MG63 (cell line): ENCODE measurements at regions not wholly inside any gene's neighbourhood (a gene's known extent, or its start where the extent isn't known, plus 50 kb on each side); places are given as distances from the start of the nearest gene placed in this dataset.
"Not testable (repeated sequence)": the region's sequence is repeated elsewhere in the genome, so short reads cannot be mapped to it uniquely, and the experiment has no call there.

Source experiments
- DNase-seq: peaks from one replicate; pipeline ENCODE4 v3.0.0-alpha.2; 2020
- H3K27me3 ChIP-seq: fragments of 250-450 bp; sonication (Bioruptor Pico); 2 replicates; pipeline ENCODE4 v1.5.1; 2020; ENCODE audit warnings: mild to moderate bottlenecking, moderate library complexity
- H3K36me3 ChIP-seq: fragments of 250-450 bp; sonication (Bioruptor Pico); 2 replicates; pipeline ENCODE4 v1.5.1; 2020; ENCODE audit warnings: mild to moderate bottlenecking, moderate library complexity
- H3K4me3 ChIP-seq: fragments of 250-450 bp; sonication (Bioruptor Pico); 2 replicates; pipeline ENCODE4 v1.5.1; 2020; ENCODE audit warnings: mild to moderate bottlenecking, moderate library complexity
- H3K9me3 ChIP-seq: fragments of 250-450 bp; sonication (Bioruptor Pico); 2 replicates; pipeline ENCODE4 v1.5.1; 2020; ENCODE audit warnings: mild to moderate bottlenecking, moderate library complexity

DNA sequence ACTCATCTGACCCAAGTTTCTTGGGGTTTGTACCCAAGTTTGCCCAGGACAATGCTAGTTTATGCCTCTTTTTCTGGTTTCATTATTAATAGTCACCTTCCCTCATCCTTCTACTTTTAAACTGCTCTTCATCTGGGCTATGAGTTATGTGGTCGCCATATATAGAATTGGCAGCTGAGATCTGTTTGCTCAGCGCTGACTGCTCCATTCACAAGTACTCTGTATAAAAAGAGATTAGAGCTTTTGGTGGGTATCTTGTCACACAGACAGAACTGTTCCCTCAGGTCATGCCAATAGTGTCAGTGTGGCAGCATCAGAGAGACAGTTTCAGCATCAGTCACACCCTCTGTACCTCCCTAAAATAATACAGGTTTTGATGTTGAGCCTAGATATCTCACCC is 326.0 kb downstream of the RAB38 start:
- H3K36me3 ChIP-seq, result no peaks in the 10 kb centered on the region
- no peaks in the 10 kb centered on the region for H3K9me3 ChIP-seq
- H3K4me3 ChIP-seq, result no peak overlapping the region
- DNase-seq, result no peak
- H3K27me3 ChIP-seq, result no peaks in the 10 kb centered on the region

DNA sequence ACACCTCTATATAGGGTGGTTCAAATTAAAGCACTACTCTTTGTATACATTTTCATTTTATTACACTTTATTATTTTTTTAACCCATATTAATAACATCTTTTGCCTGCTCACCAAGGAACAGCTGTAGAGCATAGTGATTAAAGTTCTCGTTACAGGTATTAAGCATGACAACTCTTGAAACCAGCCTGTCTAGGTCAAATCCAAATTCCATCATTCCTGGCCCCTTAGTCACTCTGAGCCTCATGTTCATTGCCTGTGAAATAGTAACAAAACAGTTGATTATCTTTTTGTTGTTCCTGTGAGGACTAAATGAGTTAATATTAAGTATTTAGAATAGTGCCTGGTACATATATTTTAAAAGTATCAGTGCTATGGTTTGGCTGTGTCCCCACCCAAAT is 334.5 kb downstream of the RAB38 start:
- no peak for DNase-seq

DNA sequence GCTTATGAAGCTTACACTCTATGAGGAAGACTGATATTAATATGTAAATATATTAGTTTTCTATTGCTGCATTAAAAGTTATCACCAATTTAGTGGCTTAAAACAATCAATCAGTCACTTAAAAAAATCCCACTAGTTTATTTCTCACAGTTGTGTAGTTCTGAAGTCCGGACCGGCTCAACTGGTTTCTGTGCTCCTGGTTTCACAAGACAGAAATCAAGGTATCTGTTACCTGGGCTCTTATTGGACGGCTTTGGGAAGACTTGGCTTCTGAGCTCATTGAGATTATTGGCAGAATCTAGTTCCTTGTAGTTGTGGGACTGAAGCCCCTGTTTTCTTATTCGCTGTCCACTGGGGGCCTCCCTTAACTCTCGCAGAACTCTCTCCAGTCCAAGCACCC is 343.0 kb downstream of the RAB38 start:
- Histone ChIP-seq H3K9me3 (no peaks in the 10 kb centered on the region), H3K36me3 (no peaks in the 10 kb centered on the region), H3K27me3 (no peaks in the 10 kb centered on the region), H3K4me3 (no peak overlapping the region)
- no peak for DNase-seq

More for the DNA sequence above, 334.5 kb downstream of the RAB38 start:
- no peaks in the 10 kb centered on the region for H3K9me3 ChIP-seq
- H3K27me3 ChIP-seq, result no peaks in the 10 kb centered on the region
- no peaks in the 10 kb centered on the region for H3K36me3 ChIP-seq
- no peak overlapping the region for H3K4me3 ChIP-seq

DNA sequence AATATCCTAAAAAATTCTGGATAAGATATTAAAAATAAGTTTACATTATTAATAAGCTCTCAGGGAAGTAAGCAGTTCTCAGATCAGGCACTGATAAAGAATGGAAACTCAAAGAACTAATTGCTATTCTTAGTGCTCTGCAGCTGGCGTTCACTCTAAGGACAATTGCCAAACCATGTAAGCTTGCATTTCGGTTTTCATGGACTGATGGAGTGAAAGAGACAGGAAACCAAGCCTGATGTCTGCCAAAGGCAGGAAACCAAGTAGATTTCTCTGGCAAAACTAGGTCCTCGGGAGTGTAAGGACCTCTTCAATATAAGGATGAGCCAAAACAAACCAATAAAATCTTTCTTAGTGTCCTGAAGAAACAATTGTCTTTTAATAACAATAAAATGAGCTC is 355.2 kb downstream of the RAB38 start:
- Histone ChIP-seq H3K36me3 (no peaks in the 10 kb centered on the region), H3K9me3 (no peaks in the 10 kb centered on the region), H3K4me3 (no peak overlapping the region), H3K27me3 (no peaks in the 10 kb centered on the region)
- no peak for DNase-seq

DNA sequence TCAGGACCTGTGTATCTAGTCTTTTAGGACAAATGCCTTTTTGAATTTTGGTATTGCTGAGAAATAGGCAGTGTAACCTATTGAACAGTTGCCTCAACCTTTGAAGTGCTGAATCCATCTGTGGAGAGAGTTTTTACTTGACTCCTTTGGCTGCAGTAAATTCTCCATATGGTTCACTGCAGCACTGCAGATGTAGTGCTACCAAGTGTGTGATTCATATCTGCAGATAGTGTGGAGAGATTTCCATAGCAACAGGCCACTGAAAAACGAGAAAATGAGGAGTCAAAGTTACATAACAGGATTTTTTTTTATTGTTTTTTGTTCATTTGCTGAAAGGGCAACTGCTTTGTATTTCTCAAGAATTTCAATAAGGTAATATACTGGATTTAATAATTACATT is 356.1 kb downstream of the RAB38 start:
- no peaks in the 10 kb centered on the region for H3K9me3 ChIP-seq
- no peak for DNase-seq
- no peak overlapping the region for H3K4me3 ChIP-seq
- H3K27me3 ChIP-seq, result no peaks in the 10 kb centered on the region
- H3K36me3 ChIP-seq, result no peaks in the 10 kb centered on the region

DNA sequence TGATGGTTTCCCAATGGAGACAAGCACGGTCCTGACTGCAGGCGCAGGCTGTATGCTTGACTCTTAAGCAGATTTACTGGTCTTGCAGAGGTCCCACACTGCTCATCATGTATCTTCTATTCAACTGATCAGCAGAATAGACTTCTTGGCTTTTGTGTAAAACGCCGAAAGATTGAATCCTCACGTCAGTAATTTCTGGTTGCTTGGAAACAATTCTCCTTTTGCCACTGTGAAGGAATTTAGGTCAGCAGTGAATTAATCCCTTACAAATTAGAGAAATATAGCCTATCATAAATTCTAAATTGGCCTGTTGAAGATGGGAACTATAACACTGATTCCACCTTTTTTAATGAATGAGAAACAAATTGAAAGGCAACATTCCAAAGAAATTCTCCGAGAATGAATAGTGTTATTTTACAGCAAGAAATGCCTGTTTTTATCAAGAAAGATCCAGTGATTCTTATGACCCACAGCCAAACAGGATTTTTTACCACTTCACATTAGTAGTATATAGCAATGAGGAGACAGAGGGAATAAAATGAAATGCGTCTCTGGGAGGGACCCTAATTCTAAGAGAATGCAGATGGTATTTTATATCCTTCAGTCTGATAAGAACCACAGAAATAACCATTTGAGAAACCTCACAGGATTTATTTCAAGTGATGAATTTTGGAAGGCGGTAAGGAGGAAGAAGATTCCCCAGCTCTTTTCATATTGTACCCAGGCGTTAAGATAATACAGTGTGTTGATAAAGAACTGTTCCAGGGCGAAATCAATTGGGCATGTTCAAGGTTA is 362.5 kb downstream of the RAB38 start:
- Histone ChIP-seq H3K9me3 (no peaks in the 10 kb centered on the region), H3K27me3 (no peaks in the 10 kb centered on the region), H3K36me3 (no peaks in the 10 kb centered on the region), H3K4me3 (no peak overlapping the region)
- DNase-seq, result no peak

DNA sequence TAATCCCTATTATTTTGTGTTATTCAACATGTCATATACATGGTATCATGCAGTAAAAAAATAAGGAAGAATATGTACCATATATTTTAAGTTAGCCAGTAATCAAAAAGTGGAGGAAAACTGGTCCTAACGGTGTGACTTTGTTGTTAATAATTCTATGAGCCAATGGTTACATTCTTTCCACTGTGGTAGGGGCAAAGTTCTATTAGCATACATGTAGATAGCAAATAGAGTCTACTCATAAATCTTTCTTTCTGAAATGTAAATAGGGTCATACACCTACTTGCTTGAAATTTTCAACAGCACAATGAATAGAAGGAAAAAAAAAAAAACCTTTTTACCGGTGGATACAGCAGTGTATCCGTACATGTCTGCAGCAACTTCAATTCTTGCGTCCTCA is 364.8 kb downstream of the RAB38 start:
- no peaks in the 10 kb centered on the region for H3K9me3 ChIP-seq
- no peak for DNase-seq
- no peaks in the 10 kb centered on the region for H3K27me3 ChIP-seq
- no peaks in the 10 kb centered on the region for H3K36me3 ChIP-seq
- H3K4me3 ChIP-seq, result no peak overlapping the region

DNA sequence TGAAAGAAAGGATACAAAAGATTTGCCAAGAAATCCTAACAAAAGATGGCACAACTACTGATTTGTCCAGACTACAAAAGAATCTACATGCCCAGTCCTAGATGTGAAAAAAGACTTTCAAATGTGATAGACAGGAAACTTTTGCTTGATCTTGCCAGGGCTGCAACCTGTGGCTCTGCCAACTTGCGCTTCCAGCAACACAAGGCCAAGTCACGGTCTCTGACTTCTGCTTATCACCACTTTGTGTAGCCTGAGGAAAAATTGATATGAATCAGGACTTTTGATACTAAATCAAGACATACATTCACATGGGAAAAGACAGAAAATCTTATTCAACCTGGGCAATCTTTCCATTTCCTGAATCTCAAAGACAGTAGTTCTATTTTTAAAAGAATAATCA is 366.0 kb downstream of the RAB38 start:
- Histone ChIP-seq H3K9me3 (no peaks in the 10 kb centered on the region), H3K27me3 (no peaks in the 10 kb centered on the region), H3K4me3 (no peak overlapping the region), H3K36me3 (no peaks in the 10 kb centered on the region)
- DNase-seq, result no peak

DNA sequence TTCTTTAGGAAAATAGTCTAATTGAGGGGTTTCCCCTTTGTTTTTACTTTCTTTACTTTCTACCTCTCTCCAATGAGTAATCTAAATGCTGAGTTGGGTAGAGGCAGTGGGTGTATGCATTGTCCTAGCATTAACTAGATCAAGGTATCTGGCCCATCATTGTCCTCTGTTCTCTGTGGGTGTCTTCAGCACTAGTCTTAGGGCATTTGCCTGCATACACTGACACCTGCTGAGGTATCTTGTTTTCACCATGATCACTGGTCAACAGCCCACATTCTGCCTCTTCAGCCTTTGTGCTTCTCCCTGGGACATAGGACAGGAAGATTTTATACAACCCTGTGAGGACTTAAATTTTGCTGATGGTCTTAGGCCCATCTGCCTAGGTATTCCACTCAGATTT is 371.1 kb downstream of the RAB38 start:
- Histone ChIP-seq H3K27me3 (no peaks in the 10 kb centered on the region), H3K9me3 (no peaks in the 10 kb centered on the region), H3K4me3 (no peak overlapping the region), H3K36me3 (no peaks in the 10 kb centered on the region)
- no peak for DNase-seq

DNA sequence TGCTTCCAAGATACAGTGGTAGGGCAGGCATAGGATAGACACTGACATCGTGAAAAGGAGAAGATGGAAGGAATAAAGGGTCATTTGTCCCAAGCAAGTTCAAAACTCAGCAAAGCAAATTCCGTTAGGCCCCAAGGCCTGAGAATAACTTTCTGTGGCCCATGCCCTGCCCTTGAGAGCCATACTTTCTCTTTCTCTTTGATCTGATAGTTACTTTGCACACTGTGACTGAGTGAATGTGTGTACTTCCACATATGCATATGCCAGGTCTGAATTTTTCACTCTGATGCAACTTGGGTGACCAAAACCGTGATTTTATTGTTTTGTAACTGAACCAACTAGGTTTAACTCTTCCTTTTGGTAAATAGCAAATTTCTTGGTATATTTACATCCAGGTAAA is 371.5 kb downstream of the RAB38 start:
- Histone ChIP-seq H3K4me3 (no peak overlapping the region), H3K36me3 (no peaks in the 10 kb centered on the region), H3K9me3 (no peaks in the 10 kb centered on the region), H3K27me3 (no peaks in the 10 kb centered on the region)
- DNase-seq, result no peak

DNA sequence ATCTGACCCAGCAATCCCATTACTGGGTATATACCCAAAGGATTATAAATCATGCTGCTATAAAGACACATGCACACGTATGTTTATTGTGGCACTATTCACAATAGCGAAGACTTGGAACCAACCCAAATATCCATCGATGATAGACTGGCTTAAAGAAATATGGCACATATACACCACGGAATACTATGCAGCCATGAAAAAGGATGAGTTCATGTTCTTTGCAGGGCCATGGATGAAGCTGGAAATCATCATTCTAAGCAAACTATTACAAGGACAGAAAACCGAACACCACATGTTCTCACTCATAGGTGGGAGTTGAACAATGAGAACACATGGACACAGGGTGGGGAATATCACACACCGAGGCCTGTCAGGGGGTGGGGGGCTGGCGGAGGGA is 390.4 kb downstream of the RAB38 start:
- DNase-seq, H3K4me3 ChIP-seq, H3K36me3 ChIP-seq, H3K27me3 ChIP-seq, H3K9me3 ChIP-seq: not testable (repeated sequence)

DNA sequence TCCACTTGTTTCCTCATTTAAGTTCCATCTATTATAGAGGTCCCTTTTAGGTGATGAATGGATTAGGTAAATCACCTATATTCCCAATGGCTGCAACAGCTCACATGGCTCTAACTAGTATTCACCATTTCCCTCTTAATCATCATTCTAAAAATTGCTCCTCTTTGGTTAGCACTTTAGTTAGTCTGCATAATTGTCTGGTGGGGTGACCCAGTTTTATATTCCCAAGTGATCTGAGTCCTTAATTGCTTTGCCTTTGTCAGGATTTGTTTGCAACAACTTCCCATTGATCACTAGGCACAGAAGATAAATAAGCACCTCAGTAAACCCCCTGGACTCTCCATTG is 395.2 kb downstream of the RAB38 start:
- H3K4me3 ChIP-seq, result no peak overlapping the region
- no peaks in the 10 kb centered on the region for H3K27me3 ChIP-seq
- no peaks in the 10 kb centered on the region for H3K36me3 ChIP-seq
- no peak for DNase-seq
- no peaks in the 10 kb centered on the region for H3K9me3 ChIP-seq

DNA sequence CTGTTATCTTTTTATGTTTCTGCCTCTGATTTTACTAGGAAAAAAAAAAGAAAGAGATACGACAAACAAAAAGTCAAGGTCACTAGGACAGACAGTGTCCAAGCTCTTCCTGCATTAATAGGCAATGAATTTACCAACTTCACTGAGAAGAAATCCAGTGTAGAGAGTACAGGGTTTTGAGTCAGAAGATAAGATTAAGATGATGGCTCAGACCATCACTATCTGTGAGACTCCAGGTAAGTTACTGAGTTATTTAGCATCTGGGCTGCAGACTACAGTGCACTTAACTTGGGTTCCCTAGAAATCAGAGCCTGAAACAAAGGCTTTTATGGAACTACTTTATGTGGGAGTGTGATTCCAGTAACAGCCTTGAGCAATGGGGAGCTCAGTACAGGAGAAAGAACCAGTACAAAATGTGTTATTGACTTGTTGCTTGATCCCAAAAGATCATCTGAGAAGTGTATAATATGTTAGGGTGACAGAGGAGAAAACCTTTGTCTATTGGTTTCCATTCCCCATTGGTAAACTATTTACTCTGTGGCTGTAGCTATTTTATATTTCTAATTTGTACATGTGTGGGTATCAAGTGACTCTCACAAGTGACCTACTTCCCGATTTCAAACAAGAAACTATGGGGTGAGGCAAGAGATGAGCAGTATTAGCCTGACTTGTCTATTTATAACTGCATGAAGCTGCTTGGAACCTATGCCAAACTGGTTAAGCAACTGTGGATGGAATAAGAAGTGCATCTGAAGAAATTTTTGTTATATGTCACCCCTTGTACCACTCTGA is 395.8 kb downstream of the RAB38 start:
- H3K27me3 ChIP-seq, result no peaks in the 10 kb centered on the region
- no peak overlapping the region for H3K4me3 ChIP-seq
- H3K9me3 ChIP-seq, result no peaks in the 10 kb centered on the region
- no peak for DNase-seq
- no peaks in the 10 kb centered on the region for H3K36me3 ChIP-seq

DNA sequence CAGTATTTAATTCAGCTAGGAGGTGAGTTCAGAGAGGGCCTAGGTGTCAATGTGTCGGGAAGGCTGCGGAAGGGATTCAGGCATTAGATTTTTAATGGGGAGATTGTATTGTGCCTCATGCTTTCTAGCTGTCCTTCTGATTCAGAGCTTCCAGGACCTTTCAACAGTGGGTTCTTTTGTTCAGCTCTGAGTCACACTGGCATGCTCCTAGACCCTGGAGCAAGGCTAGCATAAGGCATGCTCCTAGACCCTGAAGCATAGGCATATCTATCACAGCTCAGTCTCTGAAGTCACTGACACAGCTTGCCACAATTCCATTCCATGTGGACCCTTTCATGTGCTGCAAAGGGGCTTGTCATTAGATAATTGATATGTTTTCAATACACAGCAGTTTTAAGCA is 396.9 kb downstream of the RAB38 start:
- no peaks in the 10 kb centered on the region for H3K9me3 ChIP-seq
- H3K27me3 ChIP-seq, result no peaks in the 10 kb centered on the region
- H3K36me3 ChIP-seq, result no peaks in the 10 kb centered on the region
- H3K4me3 ChIP-seq, result no peak overlapping the region
- DNase-seq, result no peak

DNA sequence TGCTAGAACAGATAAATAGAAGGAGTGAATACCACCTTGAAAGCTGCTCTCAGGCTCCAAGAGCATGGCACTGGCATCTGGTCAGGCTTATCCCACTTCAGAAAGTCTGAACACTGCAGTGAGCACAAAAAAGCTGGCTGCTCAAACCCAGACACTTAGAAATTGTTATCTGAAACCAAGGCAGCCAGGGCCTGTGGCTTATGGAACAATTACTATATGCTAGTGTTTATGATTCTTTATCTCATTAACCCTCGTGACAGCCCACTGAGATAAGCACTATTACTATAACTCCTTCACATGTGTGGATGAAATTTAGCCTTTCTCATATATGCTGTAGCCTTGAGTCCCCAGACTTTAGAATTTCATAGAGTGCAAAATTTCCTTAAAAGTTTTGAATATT is 400.2 kb downstream of the RAB38 start:
- Histone ChIP-seq H3K27me3 (no peaks in the 10 kb centered on the region), H3K4me3 (no peak overlapping the region), H3K36me3 (no peaks in the 10 kb centered on the region), H3K9me3 (no peaks in the 10 kb centered on the region)
- no peak for DNase-seq

DNA sequence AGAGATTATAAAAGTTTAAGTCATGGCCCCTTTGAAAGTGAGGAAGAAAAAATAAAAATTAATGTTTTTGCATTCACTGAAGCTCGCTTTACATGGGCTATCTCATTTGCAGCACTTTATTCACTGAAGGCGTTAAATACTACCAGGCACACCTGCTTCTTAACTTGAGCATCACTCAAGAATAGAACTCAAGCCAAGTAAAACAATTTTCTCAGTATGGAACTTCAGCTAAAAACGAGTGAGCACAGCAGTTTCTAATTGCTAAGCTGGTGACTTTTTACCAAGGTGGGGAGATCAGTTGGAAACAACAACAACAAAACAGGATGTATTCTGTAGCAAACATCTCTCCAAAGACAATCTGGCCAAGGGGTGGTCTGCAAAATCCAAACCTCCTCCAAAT is 405.6 kb downstream of the RAB38 start:
- no peaks in the 10 kb centered on the region for H3K36me3 ChIP-seq
- DNase-seq, result no peak
- H3K9me3 ChIP-seq, result no peaks in the 10 kb centered on the region
- no peak overlapping the region for H3K4me3 ChIP-seq
- 0 out of 2 replicates have a peak, but pooled peaks cover 2% of the 10 kb centered on the region for H3K27me3 ChIP-seq

DNA sequence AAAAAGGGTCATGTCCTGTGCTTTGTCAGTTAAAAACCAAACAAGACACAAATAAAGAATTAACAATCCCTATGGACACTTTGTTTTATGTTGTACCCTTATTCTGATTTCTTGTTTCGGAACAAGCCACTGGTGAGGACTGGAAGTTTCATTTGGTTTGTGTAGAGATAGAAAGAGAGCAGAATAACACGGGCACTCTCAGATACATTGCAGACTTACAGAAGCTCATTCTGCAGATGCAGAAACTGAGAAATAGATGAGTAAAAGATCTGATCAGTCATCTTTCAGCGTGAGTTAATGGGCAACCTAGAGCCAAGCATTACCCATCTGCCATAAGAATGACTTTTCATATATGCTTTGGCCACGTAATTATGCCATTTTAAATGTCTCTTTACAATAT is 407.6 kb downstream of the RAB38 start:
- Histone ChIP-seq H3K9me3 (no peaks in the 10 kb centered on the region), H3K4me3 (no peak overlapping the region), H3K27me3 (0 out of 2 replicates have a peak, but pooled peaks cover 2% of the 10 kb centered on the region), H3K36me3 (no peaks in the 10 kb centered on the region)
- no peak for DNase-seq

DNA sequence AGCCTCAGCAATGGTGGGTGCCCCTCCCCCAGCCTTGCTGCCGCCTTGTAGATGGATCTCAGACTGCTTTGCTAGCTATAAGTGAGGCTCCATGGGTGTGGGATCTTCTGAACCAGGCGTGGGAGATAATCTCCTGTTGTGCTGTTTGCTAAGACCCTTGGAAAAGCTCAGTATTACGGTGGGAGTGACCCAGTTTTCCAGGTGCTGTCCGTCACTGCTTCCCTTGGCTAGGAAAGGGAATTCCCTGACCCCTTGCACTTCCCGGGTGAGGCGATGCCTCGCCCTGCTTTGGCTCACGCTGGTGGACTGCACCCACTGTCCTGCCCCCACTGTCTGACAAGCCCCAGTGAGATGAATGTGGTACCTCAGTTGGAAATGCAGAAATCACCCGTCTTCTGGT is 411.2 kb downstream of the RAB38 start:
- H3K27me3 ChIP-seq, H3K36me3 ChIP-seq: not testable (repeated sequence)

More for the DNA sequence above, 411.2 kb downstream of the RAB38 start:
- not testable (repeated sequence) for H3K4me3 ChIP-seq, DNase-seq, H3K9me3 ChIP-seq
